CD4-positive, CD25-positive, alpha-beta regulatory T cell (primary cell): ENCODE measurements at regions not wholly inside any gene's neighbourhood (a gene's known extent, or its start where the extent isn't known, plus 50 kb on each side); places are given as distances from the start of the nearest gene placed in this dataset.
"Not testable (repeated sequence)": the region's sequence is repeated elsewhere in the genome, so short reads cannot be mapped to it uniquely, and the experiment has no call there.

ENCODE experiments used
- ATAC-seq, 2 donors: fragments of 150-1000 bp; cut with Tn5 transposase; one replicate each; pipeline ENCODE4 v1.10.0; 2021; ENCODE audit warnings: low read depth in 2 of 2, moderate number of reproducible peaks in 2 of 2, moderate library complexity in 1 of 2
- DNase-seq, 3 donors: peaks; one replicate each; pipeline versions ENCODE4 v3.0.0 to v3.0.0-alpha.2; 2012 to 2022; ENCODE audit warnings: mixed read lengths in 1 of 3
- H3K27ac ChIP-seq: one replicate; pipeline ENCODE4 v1.7.0; 2013; ENCODE audit warnings: mild to moderate bottlenecking, low read length; ENCODE audit not compliant: insufficient read depth, poor library complexity, severe bottlenecking
- H3K27me3 ChIP-seq: one replicate; pipeline ENCODE4 v1.7.0; 2013; ENCODE audit warnings: low read length; ENCODE audit not compliant: control insufficient read depth, insufficient read depth
- H3K36me3 ChIP-seq: one replicate; pipeline ENCODE4 v1.7.0; 2013; ENCODE audit warnings: mild to moderate bottlenecking, low read length, moderate library complexity; ENCODE audit not compliant: control insufficient read depth, insufficient read depth
- H3K4me1 ChIP-seq: 2 replicates; pipeline ENCODE4 v1.7.0; 2013; ENCODE audit warnings: mild to moderate bottlenecking, low read length; ENCODE audit not compliant: insufficient read depth, control insufficient read depth, poor library complexity, severe bottlenecking
- H3K4me3 ChIP-seq: one replicate; pipeline ENCODE4 v1.7.0; 2013; ENCODE audit warnings: low read depth, mild to moderate bottlenecking, low read length, moderate library complexity
- H3K9me3 ChIP-seq, 2 experiments: 1 replicate in 1 of 2; 2 replicates in 1 of 2; pipeline ENCODE4 v1.7.0; 2013; ENCODE audit warnings: low read length in 2 of 2, mild to moderate bottlenecking in 1 of 2, moderate library complexity in 1 of 2; ENCODE audit not compliant: control insufficient read depth in 2 of 2
- H3K27ac Mint-ChIP-seq, 3 donors: one replicate each; pipeline ENCODE4 v1.8.0; 2020 to 2022; ENCODE audit warnings: mild to moderate bottlenecking in 3 of 3, mixed read lengths in 3 of 3, moderate library complexity in 2 of 3
- H3K27me3 Mint-ChIP-seq: one replicate; pipeline ENCODE4 v1.8.0; 2022; ENCODE audit warnings: mild to moderate bottlenecking, mixed read lengths
- H3K36me3 Mint-ChIP-seq: one replicate; pipeline ENCODE4 v1.8.0; 2020; ENCODE audit warnings: mixed read lengths
- H3K4me1 Mint-ChIP-seq, 4 donors: one replicate each; pipeline ENCODE4 v1.8.0; 2020 to 2022; ENCODE audit warnings: mixed read lengths in 4 of 4, mild to moderate bottlenecking in 1 of 4
- H3K4me3 Mint-ChIP-seq, 4 donors: one replicate each; pipeline ENCODE4 v1.8.0; 2020 to 2022; ENCODE audit warnings: mild to moderate bottlenecking in 4 of 4, mixed read lengths in 4 of 4, moderate library complexity in 3 of 4
- H3K9me3 Mint-ChIP-seq, 7 donors: one replicate each; pipeline ENCODE4 v1.8.0; 2020 to 2022; ENCODE audit warnings: mixed read lengths in 7 of 7, mild to moderate bottlenecking in 3 of 7, moderate library complexity in 2 of 7

DNA sequence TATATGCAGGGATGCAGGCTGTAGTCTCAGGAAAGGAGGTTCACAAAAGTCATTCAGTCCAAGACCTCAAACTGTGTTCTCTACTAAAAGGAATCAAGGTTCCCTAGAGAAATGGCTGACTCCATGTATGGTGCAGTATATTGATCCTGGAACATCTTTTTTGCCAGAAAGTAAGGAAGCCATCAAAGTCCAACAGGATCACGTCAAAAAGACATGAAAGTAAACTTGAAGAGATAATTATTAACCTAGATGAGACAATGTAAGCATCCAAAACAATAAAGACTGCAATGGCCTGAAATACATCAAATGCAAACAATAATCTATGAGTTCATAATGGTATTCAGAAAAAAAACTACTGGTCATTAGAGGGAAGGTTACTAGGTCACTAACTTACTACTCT lies 115.6 kb upstream of the FABP2 start:
- not testable (repeated sequence) for H3K4me1 ChIP-seq, H3K27me3 Mint-ChIP-seq, H3K9me3 Mint-ChIP-seq, H3K36me3 ChIP-seq, H3K9me3 ChIP-seq, H3K4me3 ChIP-seq, DNase-seq, H3K27ac Mint-ChIP-seq, H3K4me1 Mint-ChIP-seq, H3K4me3 Mint-ChIP-seq, H3K36me3 Mint-ChIP-seq, H3K27me3 ChIP-seq, ATAC-seq, H3K27ac ChIP-seq

DNA sequence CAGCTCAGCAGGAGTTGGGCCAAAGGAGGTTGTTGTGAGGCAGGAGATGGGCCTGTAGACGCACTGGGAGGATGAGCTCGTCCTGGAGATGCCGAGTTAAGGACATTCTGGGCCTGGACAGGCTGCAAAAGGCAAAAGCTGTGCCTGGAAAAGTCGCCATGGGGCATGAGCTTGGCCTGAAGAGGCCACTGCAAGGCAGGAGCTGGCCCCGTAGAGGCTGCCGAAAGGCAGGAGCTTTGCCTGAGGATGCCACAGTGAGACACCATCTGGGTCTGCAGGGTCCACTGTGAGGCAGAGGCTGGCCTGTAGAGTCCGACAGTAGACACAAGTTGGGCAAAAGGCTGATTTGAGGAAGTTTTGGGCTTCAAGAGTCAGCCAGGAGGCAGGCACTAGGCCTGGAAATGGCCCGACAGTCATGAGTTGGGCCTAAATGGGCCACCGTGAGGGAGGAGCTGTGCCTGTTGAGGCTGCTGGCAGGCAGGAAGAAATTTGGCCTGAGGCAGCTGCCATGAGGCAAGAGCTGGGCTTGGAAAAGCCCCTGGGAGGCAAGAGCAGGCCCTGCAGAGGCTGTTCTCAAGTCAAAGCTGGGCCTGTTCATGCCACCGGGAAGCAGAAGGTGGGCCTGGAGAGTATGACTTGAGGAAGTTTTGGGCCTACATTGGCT lies 86.8 kb upstream of the FABP2 start:
- not testable (repeated sequence) for H3K4me1 ChIP-seq, H3K27me3 ChIP-seq, ATAC-seq, H3K36me3 ChIP-seq, H3K4me3 Mint-ChIP-seq, H3K4me3 ChIP-seq, H3K27ac ChIP-seq, H3K9me3 Mint-ChIP-seq, H3K4me1 Mint-ChIP-seq, DNase-seq, H3K36me3 Mint-ChIP-seq, H3K9me3 ChIP-seq, H3K27me3 Mint-ChIP-seq
- H3K27ac Mint-ChIP-seq = peak overlapping the region in 1 of 3 donors; percentile 42

DNA sequence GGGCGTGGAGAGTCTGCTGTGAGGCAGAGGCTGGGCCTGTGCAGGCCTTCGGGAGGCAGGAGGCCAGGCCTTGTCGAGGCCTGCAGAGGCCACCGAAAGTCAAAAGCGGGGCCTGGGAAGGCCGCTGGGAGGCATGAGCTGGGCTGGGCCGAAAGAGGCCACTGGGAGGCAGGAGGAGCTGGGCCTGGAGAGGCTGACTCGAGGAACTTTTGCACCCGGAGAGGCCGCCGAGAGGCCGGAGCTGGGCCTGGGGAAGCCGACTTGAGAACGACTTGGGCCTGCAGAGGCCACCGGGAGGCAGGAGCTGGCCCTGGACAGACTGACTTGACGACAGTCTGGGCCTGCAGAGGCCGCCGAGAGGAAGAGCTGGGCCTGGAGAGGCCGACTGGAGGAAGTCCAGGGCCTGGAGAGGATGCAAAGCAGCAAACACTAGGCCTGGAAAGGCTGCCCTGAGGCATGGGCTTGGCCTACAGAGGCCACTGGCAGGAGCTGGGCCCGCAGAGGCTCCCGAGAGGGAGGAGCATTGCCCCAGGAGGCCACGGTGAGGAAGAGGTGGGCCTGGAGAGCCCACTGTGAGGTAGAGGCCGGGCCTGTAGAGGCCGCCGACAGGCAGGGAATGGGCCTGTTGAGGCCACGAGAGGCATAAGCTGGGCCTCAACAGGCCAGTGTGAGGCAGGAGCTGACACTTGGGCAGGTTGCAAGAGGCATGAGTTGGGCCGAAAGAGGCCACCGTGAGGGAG lies 85.0 kb upstream of the FABP2 start:
- H3K9me3 Mint-ChIP-seq, ATAC-seq, H3K27ac Mint-ChIP-seq, H3K36me3 ChIP-seq, H3K9me3 ChIP-seq, H3K36me3 Mint-ChIP-seq, DNase-seq, H3K4me1 ChIP-seq, H3K4me1 Mint-ChIP-seq, H3K4me3 Mint-ChIP-seq, H3K27ac ChIP-seq, H3K27me3 Mint-ChIP-seq, H3K27me3 ChIP-seq, H3K4me3 ChIP-seq: not testable (repeated sequence)

DNA sequence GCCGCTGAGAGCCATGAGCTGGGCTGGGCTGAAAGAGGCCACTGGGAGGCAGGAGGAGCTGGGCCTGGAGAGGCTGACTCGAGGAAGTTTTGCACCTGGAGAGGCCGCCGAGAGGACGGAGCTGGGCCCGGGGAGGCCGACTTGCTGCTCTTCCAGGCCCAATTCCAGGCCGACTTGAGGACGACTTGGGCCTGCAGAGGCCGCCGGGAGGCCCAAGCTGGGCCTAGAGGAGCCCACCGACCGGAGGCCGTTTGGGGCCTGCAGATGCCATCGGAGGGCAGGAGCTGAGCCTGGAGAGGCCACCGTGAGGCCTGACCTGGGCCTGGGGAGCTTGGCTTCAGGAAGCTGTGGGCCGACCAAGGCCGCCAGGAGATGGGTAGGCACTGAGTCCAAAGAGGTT lies 84.1 kb upstream of the FABP2 start:
- H3K4me3 ChIP-seq, H3K27me3 Mint-ChIP-seq, ATAC-seq, H3K4me1 ChIP-seq, H3K4me1 Mint-ChIP-seq, H3K27me3 ChIP-seq, H3K27ac ChIP-seq, DNase-seq, H3K27ac Mint-ChIP-seq, H3K36me3 Mint-ChIP-seq, H3K9me3 Mint-ChIP-seq, H3K4me3 Mint-ChIP-seq, H3K36me3 ChIP-seq, H3K9me3 ChIP-seq: not testable (repeated sequence)

DNA sequence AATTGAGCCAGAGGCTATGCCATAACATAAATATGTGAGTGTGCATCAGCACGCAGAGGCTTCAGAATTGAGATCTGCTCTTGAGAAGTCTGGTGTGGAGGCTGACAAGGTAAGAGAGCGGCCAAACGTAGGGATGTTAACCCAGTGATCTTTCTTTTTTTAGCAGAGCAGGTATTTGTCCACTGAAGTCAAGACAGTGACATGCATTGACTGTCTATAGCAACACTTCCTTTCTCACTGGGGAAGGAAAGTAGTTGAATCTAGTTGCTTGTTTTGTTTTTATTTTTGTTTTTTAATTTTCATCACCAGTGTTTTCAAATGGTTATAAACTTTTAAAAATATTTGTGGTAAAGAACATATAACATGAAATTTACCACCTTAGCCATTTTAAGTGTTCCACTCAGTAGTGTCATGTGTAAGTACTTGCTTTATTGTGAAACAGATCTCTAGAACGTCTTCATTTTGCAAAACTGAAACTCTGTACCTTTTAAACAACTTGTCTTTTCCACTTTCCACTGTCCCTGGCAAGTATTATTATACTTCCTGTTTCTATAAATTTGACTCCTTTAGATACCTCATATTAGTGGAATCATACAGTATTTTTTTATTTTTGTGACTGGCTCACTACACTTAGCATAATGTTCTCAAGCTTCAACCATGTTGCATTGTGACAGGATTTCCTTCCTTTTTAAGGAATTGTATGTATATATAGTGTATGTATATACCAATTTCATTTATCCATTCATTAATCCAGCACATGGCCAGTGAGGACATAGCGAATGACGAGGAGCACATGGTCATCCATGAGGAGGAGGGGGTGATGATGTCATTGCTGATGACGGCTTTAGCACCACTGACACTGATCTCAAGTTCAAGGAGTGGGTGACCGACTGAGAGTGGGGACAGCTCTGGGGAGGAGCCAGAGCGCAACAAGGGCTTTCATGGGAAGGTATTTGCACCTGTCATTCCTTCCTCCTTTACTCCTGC lies 80.7 kb upstream of the FABP2 start:
- peak in 1 of 3 donors; percentile 0 for DNase-seq
- H3K27ac ChIP-seq, H3K27ac Mint-ChIP-seq, H3K9me3 Mint-ChIP-seq, H3K4me3 ChIP-seq, H3K36me3 Mint-ChIP-seq, H3K9me3 ChIP-seq, H3K4me3 Mint-ChIP-seq, H3K27me3 Mint-ChIP-seq, H3K36me3 ChIP-seq, H3K27me3 ChIP-seq, H3K4me1 Mint-ChIP-seq, H3K4me1 ChIP-seq, ATAC-seq: not testable (repeated sequence)

DNA sequence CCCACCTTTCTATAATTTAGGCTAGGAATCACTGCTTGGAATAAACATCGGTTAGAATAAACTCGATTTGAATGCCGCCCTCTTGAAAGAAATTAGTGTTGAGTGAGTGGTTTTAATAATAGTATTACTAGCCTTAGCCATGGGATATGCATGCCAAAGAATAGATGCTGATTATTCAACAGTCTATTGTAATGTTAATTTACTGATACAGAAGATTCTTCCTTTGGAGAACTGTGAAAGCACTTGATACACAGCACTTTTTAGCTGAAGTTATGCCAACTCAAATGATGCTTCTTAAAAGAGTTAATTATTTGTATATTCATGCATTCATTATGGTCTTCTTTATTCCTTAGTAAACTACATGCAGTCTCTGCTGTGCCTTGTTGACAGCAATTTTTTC lies 73.8 kb upstream of the FABP2 start:
- H3K36me3 ChIP-seq, H3K9me3 ChIP-seq, H3K9me3 Mint-ChIP-seq, H3K27me3 ChIP-seq, H3K36me3 Mint-ChIP-seq, H3K4me1 Mint-ChIP-seq, H3K4me1 ChIP-seq, H3K4me3 Mint-ChIP-seq, DNase-seq, H3K27ac Mint-ChIP-seq, H3K27ac ChIP-seq, ATAC-seq, H3K4me3 ChIP-seq: not testable (repeated sequence)
- peaks cover 24% of the 10 kb centered on the region for H3K27me3 Mint-ChIP-seq

DNA sequence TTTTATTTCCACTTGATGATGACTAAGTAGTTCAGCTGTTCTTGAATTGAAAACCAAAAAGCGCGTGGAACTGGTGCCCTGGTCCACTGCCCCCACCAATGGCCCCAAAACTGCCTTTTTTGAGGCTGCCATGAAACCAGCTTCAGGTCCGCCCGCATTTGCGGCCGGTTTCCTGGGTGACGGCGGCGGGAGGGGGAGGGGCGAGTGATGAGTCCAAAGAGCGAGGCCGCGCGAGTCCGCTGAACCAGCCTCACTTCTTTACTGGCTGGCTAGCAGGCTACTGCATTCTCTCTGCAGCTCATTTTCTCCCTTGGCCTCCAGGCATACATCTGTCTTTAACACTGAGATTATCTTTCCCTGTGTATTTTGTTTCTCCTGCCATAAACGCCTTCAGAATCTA lies 72.9 kb upstream of the FABP2 start:
- Histone ChIP-seq H3K27ac (no peak overlapping the region), H3K36me3 (no peaks in the 10 kb centered on the region), H3K9me3 (no peaks in the 10 kb centered on the region), H3K4me3 (no peak overlapping the region), H3K4me1 (no peaks in the 10 kb centered on the region), H3K27me3 (no peaks in the 10 kb centered on the region)
- Mint-ChIP-seq H3K27ac (no peak overlapping the region), H3K4me1 (no peaks in the 10 kb centered on the region), H3K36me3 (no peaks in the 10 kb centered on the region), H3K9me3 (no peaks in the 10 kb centered on the region), H3K4me3 (no peak overlapping the region), H3K27me3 (peaks cover 24% of the 10 kb centered on the region)
- ATAC-seq = no peak
- no peak for DNase-seq
